Muscle of back (tissue), 3 donors: ENCODE measurements at regions not wholly inside any gene's neighbourhood (a gene's known extent, or its start where the extent isn't known, plus 50 kb on each side); places are given as distances from the start of the nearest gene placed in this dataset.

ENCODE experiments used
- DNase-seq, 3 donors: peaks; one replicate each; pipeline versions ENCODE4 v3.0.0 to v3.0.0-alpha.2; 2013

- DNase-seq = no peak
Observed at GRCh38 chr3:81279481-81280379, 481.7 kb downstream of the GBE1 start.

GRCh38 chr3:81277853-81278252 is 483.6 kb downstream of the GBE1 start:
- DNase-seq = peak in 1 of 3 donors; percentile 40

GRCh38 chr3:81274671-81275070 is 486.8 kb downstream of the GBE1 start:
- no peak for DNase-seq

- no peak for DNase-seq
Observed at GRCh38 chr3:81270603-81271379, 490.7 kb downstream of the GBE1 start.

GRCh38 chr3:81268526-81268925 is 492.9 kb downstream of the GBE1 start:
- no peak for DNase-seq

GRCh38 chr3:81261996-81262395 is 499.4 kb downstream of the GBE1 start:
- DNase-seq = no peak

- DNase-seq = no peak
Observed at GRCh38 chr3:81255463-81255862, 506.0 kb downstream of the GBE1 start.

- DNase-seq = no peak
Observed at GRCh38 chr3:81251096-81251495, 510.3 kb downstream of the GBE1 start.

- peak in 1 of 3 donors; percentile 31 for DNase-seq
Observed at GRCh38 chr3:81249540-81250029, 511.9 kb downstream of the GBE1 start.

- peak in 1 of 3 donors; percentile 5 for DNase-seq
Observed at GRCh38 chr3:81245501-81245900, 515.9 kb downstream of the GBE1 start.

GRCh38 chr3:81245043-81245442 is 516.4 kb downstream of the GBE1 start:
- DNase-seq = peak in 1 of 3 donors; percentile 10

- DNase-seq = no peak
Observed at GRCh38 chr3:81244231-81244630, 517.2 kb downstream of the GBE1 start.

GRCh38 chr3:81242871-81243270 is 518.6 kb downstream of the GBE1 start:
- peak in 1 of 3 donors; percentile 22 for DNase-seq

- no peak for DNase-seq
Observed at GRCh38 chr3:81237181-81237580, 524.3 kb downstream of the GBE1 start.

- DNase-seq = peak in 1 of 3 donors; percentile 16
Observed at GRCh38 chr3:81218023-81218422, 543.4 kb downstream of the GBE1 start.

GRCh38 chr3:81217101-81217500 is 544.3 kb downstream of the GBE1 start:
- DNase-seq = no peak

- peak in 1 of 3 donors; percentile 60 for DNase-seq
Observed at GRCh38 chr3:81216192-81216591, 545.3 kb downstream of the GBE1 start.

- peak in 1 of 3 donors; percentile 31 for DNase-seq
Observed at GRCh38 chr3:81214631-81215030, 546.8 kb downstream of the GBE1 start.

- DNase-seq = peak in 1 of 3 donors; percentile 14
Observed at GRCh38 chr3:81199587-81199986, 561.9 kb downstream of the GBE1 start.

GRCh38 chr3:81198756-81199155 is 562.7 kb downstream of the GBE1 start:
- peak in 2 of 3 donors; percentile 17 to 28 for DNase-seq

- DNase-seq = peak in 1 of 3 donors; percentile 18
Observed at GRCh38 chr3:81198216-81198615, 563.2 kb downstream of the GBE1 start.

GRCh38 chr3:81197386-81197785 is 564.1 kb downstream of the GBE1 start:
- peak in 2 of 3 donors; percentile 17 to 35 for DNase-seq

GRCh38 chr3:81195478-81195877 is 566.0 kb downstream of the GBE1 start:
- DNase-seq = peak in 1 of 3 donors; percentile 59
